Natural killer cell (primary cell): ENCODE measurements at regions not wholly inside any gene's neighbourhood (a gene's known extent, or its start where the extent isn't known, plus 50 kb on each side); places are given as distances from the start of the nearest gene placed in this dataset.

ENCODE experiments used
- ATAC-seq, 3 donors: fragments of 150-1000 bp in 2 of 3; fragments of 200-7000 bp in 1 of 3; cut with Tn5 transposase; 1 replicate in 1 of 3; 2 replicates in 2 of 3; pipeline ENCODE4 v1.10.0; 2021; ENCODE audit warnings: mild to moderate bottlenecking in 2 of 3, moderate library complexity in 2 of 3
- DNase-seq, 2 donors: peaks; one replicate each; pipeline versions ENCODE4 v3.0.0 to v3.0.0-alpha.2; 2013 to 2021; ENCODE audit warnings: mixed read lengths in 1 of 2
- H3K27ac ChIP-seq: one replicate; pipeline ENCODE4 v1.5.1; 2013; ENCODE audit warnings: mild to moderate bottlenecking, low read length
- H3K27me3 ChIP-seq: one replicate; pipeline ENCODE4 v1.6.1; 2013; ENCODE audit warnings: low read length; ENCODE audit not compliant: control insufficient read depth, insufficient read depth
- H3K36me3 ChIP-seq: one replicate; pipeline ENCODE4 v1.6.1; 2013; ENCODE audit warnings: low read length; ENCODE audit not compliant: control insufficient read depth, insufficient read depth
- H3K4me1 ChIP-seq: one replicate; pipeline ENCODE4 v1.6.1; 2013; ENCODE audit warnings: low read length; ENCODE audit not compliant: control insufficient read depth, insufficient read depth
- H3K4me3 ChIP-seq: one replicate; pipeline ENCODE4 v1.5.1; 2013; ENCODE audit warnings: low read length
- H3K9me3 ChIP-seq: one replicate; pipeline ENCODE4 v1.6.1; 2013; ENCODE audit warnings: low read length; ENCODE audit not compliant: control insufficient read depth, insufficient read depth
- H3K27ac Mint-ChIP-seq, 2 donors: one replicate each; pipeline ENCODE4 v1.8.0; 2022; ENCODE audit warnings: mild to moderate bottlenecking in 2 of 2, mixed read lengths in 2 of 2, moderate library complexity in 1 of 2
- H3K27me3 Mint-ChIP-seq, 2 donors: one replicate each; pipeline ENCODE4 v1.8.0; 2022; ENCODE audit warnings: low read depth in 2 of 2, mixed read lengths in 2 of 2
- H3K36me3 Mint-ChIP-seq: one replicate; pipeline ENCODE4 v1.8.0; 2022; ENCODE audit warnings: mixed read lengths
- H3K4me1 Mint-ChIP-seq, 2 donors: one replicate each; pipeline ENCODE4 v1.8.0; 2022; ENCODE audit warnings: mixed read lengths in 2 of 2
- H3K4me3 Mint-ChIP-seq: one replicate; pipeline ENCODE4 v1.8.0; 2022; ENCODE audit warnings: mild to moderate bottlenecking, moderate library complexity, mixed read lengths
- H3K9me3 Mint-ChIP-seq, 2 donors: one replicate each; pipeline ENCODE4 v1.8.0; 2022; ENCODE audit warnings: mixed read lengths in 2 of 2
- CTCF ChIP-seq: fragments of 200-600 bp; IDR thresholded peaks from one replicate; pipeline ENCODE4 v1.8.0; 2022; ENCODE audit warnings: antibody characterized with exemption
- WGBS: methylation state at CpG from one replicate; pipeline ENCODE4 v1.1.7; 2013; ENCODE audit warnings: missing lambda C conversion rate; ENCODE audit not compliant: insufficient coverage; 5-methylcytosine and 5-hydroxymethylcytosine counted together
- intact Hi-C: fragments of 100-400 bp; cut with micrococcal nuclease; formaldehyde crosslinking; loops from one replicate; pipeline ENCODE4 v1.14.2; 2022

- H3K27ac Mint-ChIP-seq = no peak overlapping the region
- H3K27me3 Mint-ChIP-seq = peaks cover 0 to 4% of the 10 kb centered on the region in 2 donors
- H3K4me3 Mint-ChIP-seq = no peak overlapping the region
- Histone ChIP-seq H3K27ac (no peak overlapping the region), H3K4me1 (no peaks in the 10 kb centered on the region), H3K4me3 (no peak overlapping the region), H3K27me3 (no peaks in the 10 kb centered on the region), H3K9me3 (no peaks in the 10 kb centered on the region), H3K36me3 (no peaks in the 10 kb centered on the region)
- H3K9me3 Mint-ChIP-seq = no peaks in the 10 kb centered on the region
- intact Hi-C loops = no loop called here
- DNase-seq (no peak), ATAC-seq (no peak)
- no peaks in the 10 kb centered on the region for H3K4me1 Mint-ChIP-seq
- no peaks in the 10 kb centered on the region for H3K36me3 Mint-ChIP-seq
- TF ChIP-seq CTCF = no peak
- 78% methylated on average over 2 of the region's 2 CpGs for WGBS
These were observed 390.1 kb upstream of the EEF2KMT start for GRCh38 chr16:5487728-5488127.

- H3K27me3 Mint-ChIP-seq = peaks cover 10 to 20% of the 10 kb centered on the region in 2 donors
- Histone ChIP-seq H3K27ac (no peak overlapping the region), H3K27me3 (no peaks in the 10 kb centered on the region), H3K4me3 (no peak overlapping the region), H3K4me1 (no peaks in the 10 kb centered on the region), H3K36me3 (no peaks in the 10 kb centered on the region), H3K9me3 (no peaks in the 10 kb centered on the region)
- no peak overlapping the region for H3K27ac Mint-ChIP-seq
- H3K9me3 Mint-ChIP-seq = no peaks in the 10 kb centered on the region
- intact Hi-C loops = no loop called here
- H3K4me3 Mint-ChIP-seq = no peak overlapping the region
- ATAC-seq = no peak
- DNase-seq = no peak
- no peaks in the 10 kb centered on the region for H3K36me3 Mint-ChIP-seq
- no peaks in the 10 kb centered on the region for H3K4me1 Mint-ChIP-seq
- 44% methylated on average over 5 of the region's 5 CpGs for WGBS
- no peak for TF ChIP-seq CTCF
These were observed 384.7 kb upstream of the EEF2KMT start for GRCh38 chr16:5482256-5482655.

GRCh38 chr16:5480431-5481195 lies 383.0 kb upstream of the EEF2KMT start:
- Mint-ChIP-seq H3K36me3 (no peaks in the 10 kb centered on the region), H3K27ac (no peak overlapping the region), H3K4me1 (no peaks in the 10 kb centered on the region), H3K9me3 (no peaks in the 10 kb centered on the region), H3K27me3 (peaks cover 10 to 21% of the 10 kb centered on the region in 2 donors), H3K4me3 (no peak overlapping the region)
- H3K27ac ChIP-seq = no peak overlapping the region
- no peaks in the 10 kb centered on the region for H3K9me3 ChIP-seq
- H3K4me1 ChIP-seq = no peaks in the 10 kb centered on the region
- TF ChIP-seq CTCF = no peak
- H3K4me3 ChIP-seq = no peak overlapping the region
- DNase-seq (no peak), ATAC-seq (no peak)
- intact Hi-C loops = no loop called here
- no peaks in the 10 kb centered on the region for H3K27me3 ChIP-seq
- WGBS = 74% methylated on average over 5 of the region's 7 CpGs
- no peaks in the 10 kb centered on the region for H3K36me3 ChIP-seq

GRCh38 chr16:5479926-5480325 lies 382.3 kb upstream of the EEF2KMT start:
- WGBS = 27% methylated on average over 3 of the region's 3 CpGs
- Mint-ChIP-seq H3K4me1 (no peaks in the 10 kb centered on the region), H3K9me3 (no peaks in the 10 kb centered on the region), H3K4me3 (no peak overlapping the region), H3K27me3 (peaks cover 10 to 21% of the 10 kb centered on the region in 2 donors), H3K27ac (no peak overlapping the region), H3K36me3 (no peaks in the 10 kb centered on the region)
- DNase-seq (no peak), ATAC-seq (no peak)
- Histone ChIP-seq H3K4me1 (no peaks in the 10 kb centered on the region), H3K27me3 (no peaks in the 10 kb centered on the region), H3K36me3 (no peaks in the 10 kb centered on the region), H3K4me3 (no peak overlapping the region), H3K9me3 (no peaks in the 10 kb centered on the region), H3K27ac (no peak overlapping the region)
- intact Hi-C loops = no loop called here
- TF ChIP-seq CTCF = no peak
